Astrocyte (in vitro differentiated cells and primary cell): ENCODE measurements at regions not wholly inside any gene's neighbourhood (a gene's known extent, or its start where the extent isn't known, plus 50 kb on each side); places are given as distances from the start of the nearest gene placed in this dataset.

Source experiments
- DNase-seq: peaks from one replicate; pipeline ENCODE4 v3.0.0-alpha.2; 2010; ENCODE audit warnings: low read depth
- FAIRE-seq: peaks from 2 replicates; lab custom pipeline; 2011; peaks lifted over from hg19 to GRCh38; lab: Jason Lieb, UNC
- H2AFZ ChIP-seq: 2 replicates; pipeline ENCODE4 v1.6.0; 2012; ENCODE audit warnings: low read depth, low read length, inconsistent platforms
- H3K27ac ChIP-seq: 2 replicates; pipeline ENCODE4 v1.5.1; 2011; ENCODE audit warnings: low read depth, low read length, inconsistent platforms
- H3K27me3 ChIP-seq: 2 replicates; pipeline ENCODE4 v1.6.0; 2011; ENCODE audit warnings: low read length, inconsistent platforms; ENCODE audit not compliant: insufficient read depth
- H3K36me3 ChIP-seq: 2 replicates; pipeline ENCODE4 v1.5.1; 2011; ENCODE audit warnings: low read length, inconsistent platforms; ENCODE audit not compliant: insufficient read depth
- H3K4me1 ChIP-seq: 2 replicates; pipeline ENCODE4 v1.5.1; 2011; ENCODE audit warnings: low read length, inconsistent platforms; ENCODE audit not compliant: insufficient read depth
- H3K4me2 ChIP-seq: 2 replicates; pipeline ENCODE4 v1.6.0; 2012; ENCODE audit warnings: low read length, inconsistent platforms
- H3K4me3 ChIP-seq: 2 replicates; pipeline ENCODE4 v1.5.1; 2011; ENCODE audit warnings: low read depth, mild to moderate bottlenecking, low read length, inconsistent platforms; ENCODE audit not compliant: insufficient read depth
- H3K79me2 ChIP-seq: 2 replicates; pipeline ENCODE4 v1.6.0; 2012; ENCODE audit warnings: mild to moderate bottlenecking, low read length, inconsistent platforms; ENCODE audit not compliant: insufficient read depth
- H3K9ac ChIP-seq: 2 replicates; pipeline ENCODE4 v1.6.0; 2012; ENCODE audit warnings: mild to moderate bottlenecking, low read length, inconsistent platforms
- H3K9me3 ChIP-seq: 2 replicates; pipeline ENCODE4 v1.5.1; 2012; ENCODE audit warnings: low read depth, mild to moderate bottlenecking, low read length, inconsistent platforms; ENCODE audit not compliant: insufficient read depth
- H4K20me1 ChIP-seq: 2 replicates; pipeline ENCODE4 v1.6.0; 2012; ENCODE audit warnings: low read length, inconsistent platforms; ENCODE audit not compliant: insufficient read depth
- H3K27ac Mint-ChIP-seq: one replicate; pipeline ENCODE4 v1.8.0; 2021; ENCODE audit warnings: mild to moderate bottlenecking, mixed read lengths; ENCODE audit not compliant: unreplicated experiment
- H3K27me3 Mint-ChIP-seq: one replicate; pipeline ENCODE4 v1.8.0; 2021; ENCODE audit warnings: low read depth, mixed read lengths; ENCODE audit not compliant: unreplicated experiment
- H3K36me3 Mint-ChIP-seq: one replicate; pipeline ENCODE4 v1.8.0; 2021; ENCODE audit warnings: low read depth, mixed read lengths; ENCODE audit not compliant: unreplicated experiment
- H3K4me1 Mint-ChIP-seq: one replicate; pipeline ENCODE4 v1.8.0; 2021; ENCODE audit warnings: low read depth, mixed read lengths; ENCODE audit not compliant: unreplicated experiment
- H3K4me3 Mint-ChIP-seq: one replicate; pipeline ENCODE4 v1.8.0; 2021; ENCODE audit warnings: mild to moderate bottlenecking, moderate library complexity, mixed read lengths; ENCODE audit not compliant: unreplicated experiment
- H3K9me3 Mint-ChIP-seq: one replicate; pipeline ENCODE4 v1.8.0; 2021; ENCODE audit warnings: mild to moderate bottlenecking, mixed read lengths; ENCODE audit not compliant: unreplicated experiment
- CTCF ChIP-seq: IDR thresholded peaks from 2 replicates; pipeline ENCODE4 v1.5.1; 2011; ENCODE audit warnings: low read depth, mild to moderate bottlenecking, inconsistent platforms, low read length, moderate library complexity; ENCODE audit not compliant: insufficient read depth
- EZH2 ChIP-seq: IDR thresholded peaks from 2 replicates; pipeline ENCODE4 v1.6.1; 2012; ENCODE audit warnings: mild to moderate bottlenecking, low read length, inconsistent platforms; ENCODE audit not compliant: insufficient read depth

DNA sequence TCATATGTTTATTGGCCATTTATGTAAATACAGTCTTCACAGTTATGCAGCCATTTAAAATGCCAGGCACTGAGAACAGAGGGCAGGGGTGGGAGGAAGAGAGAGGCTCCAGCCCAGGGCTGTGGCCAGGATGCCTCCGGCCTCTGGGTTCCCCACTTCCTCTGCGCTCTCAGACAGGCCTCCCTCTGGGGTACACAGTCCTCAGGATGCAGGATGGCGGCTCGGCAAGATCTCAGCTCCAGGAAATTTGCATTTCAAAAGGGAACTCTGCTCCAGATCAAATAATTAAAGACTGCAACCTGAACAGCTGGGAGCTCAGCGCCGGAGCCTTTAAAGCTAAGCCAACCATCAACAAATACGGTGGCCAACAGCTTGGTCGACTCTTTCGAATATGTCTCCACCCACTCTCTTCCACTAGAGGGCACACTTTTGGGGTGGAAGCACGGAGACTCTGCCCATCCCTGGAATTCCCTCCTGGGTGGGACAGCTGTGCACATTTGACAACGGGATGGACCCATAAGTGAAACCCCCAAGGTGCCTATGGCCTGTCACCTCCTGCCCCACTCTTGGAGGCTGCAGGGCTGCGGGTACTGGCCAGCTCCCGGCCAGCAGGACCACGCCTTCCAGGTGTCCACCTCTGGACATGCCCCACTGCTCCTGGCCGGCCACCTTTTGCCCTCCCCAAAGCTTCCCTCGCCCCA lies 1044.7 kb downstream of the BRD1 start:
- no peaks in the 10 kb centered on the region for H3K36me3 ChIP-seq
- Mint-ChIP-seq H3K9me3 (peaks cover 2% of the 10 kb centered on the region), H3K4me3 (no peak overlapping the region), H3K27ac (no peak overlapping the region), H3K4me1 (no peaks in the 10 kb centered on the region), H3K36me3 (no peaks in the 10 kb centered on the region), H3K27me3 (peaks cover 40% of the 10 kb centered on the region)
- H3K79me2 ChIP-seq = no peaks in the 10 kb centered on the region
- no peaks in the 10 kb centered on the region for H3K9me3 ChIP-seq
- TF ChIP-seq EZH2 (no peak), CTCF (no peak)
- no peak for DNase-seq
- H3K4me1 ChIP-seq = no peaks in the 10 kb centered on the region
- H3K27me3 ChIP-seq = no peaks in the 10 kb centered on the region
- no peak overlapping the region for H2AFZ ChIP-seq
- no peak overlapping the region for H3K4me2 ChIP-seq
- no peak for FAIRE-seq
- H4K20me1 ChIP-seq = no peaks in the 10 kb centered on the region
- no peak overlapping the region for H3K27ac ChIP-seq
- no peak overlapping the region for H3K9ac ChIP-seq
- H3K4me3 ChIP-seq = no peak overlapping the region

DNA sequence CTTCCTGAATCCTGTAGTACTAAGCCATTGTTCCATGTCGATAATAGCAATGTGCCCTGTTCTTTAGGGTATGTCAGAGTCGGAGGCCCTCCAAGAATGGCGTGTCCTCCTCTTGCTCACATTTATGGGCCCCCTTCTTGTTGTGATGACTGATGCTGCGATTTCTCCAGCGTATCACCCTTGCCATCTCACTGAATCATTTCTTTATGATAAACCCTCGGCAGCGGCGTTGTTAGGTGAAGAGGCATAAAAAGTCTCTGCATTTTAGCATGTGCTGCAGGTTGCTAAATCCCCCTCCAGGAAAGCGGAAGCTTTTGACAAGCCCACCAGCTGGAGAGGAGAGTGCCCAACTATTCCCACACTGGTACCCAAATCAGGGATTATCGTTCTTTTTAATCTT lies 1045.3 kb downstream of the BRD1 start:
- Histone ChIP-seq H2AFZ (no peak overlapping the region), H3K4me1 (no peaks in the 10 kb centered on the region), H3K4me2 (no peak overlapping the region), H3K27me3 (no peaks in the 10 kb centered on the region), H3K9me3 (peaks cover 5% of the 10 kb centered on the region), H3K27ac (no peak overlapping the region), H4K20me1 (no peaks in the 10 kb centered on the region), H3K36me3 (no peaks in the 10 kb centered on the region), H3K9ac (no peak overlapping the region), H3K4me3 (no peak overlapping the region), H3K79me2 (no peaks in the 10 kb centered on the region)
- H3K4me1 Mint-ChIP-seq = no peaks in the 10 kb centered on the region
- TF ChIP-seq EZH2 = no peak
- no peaks in the 10 kb centered on the region for H3K36me3 Mint-ChIP-seq
- H3K27me3 Mint-ChIP-seq = peaks cover 42% of the 10 kb centered on the region
- H3K4me3 Mint-ChIP-seq = no peak overlapping the region
- no peak overlapping the region for H3K27ac Mint-ChIP-seq
- peaks cover 2% of the 10 kb centered on the region for H3K9me3 Mint-ChIP-seq
- FAIRE-seq (no peak), DNase-seq (no peak)

DNA sequence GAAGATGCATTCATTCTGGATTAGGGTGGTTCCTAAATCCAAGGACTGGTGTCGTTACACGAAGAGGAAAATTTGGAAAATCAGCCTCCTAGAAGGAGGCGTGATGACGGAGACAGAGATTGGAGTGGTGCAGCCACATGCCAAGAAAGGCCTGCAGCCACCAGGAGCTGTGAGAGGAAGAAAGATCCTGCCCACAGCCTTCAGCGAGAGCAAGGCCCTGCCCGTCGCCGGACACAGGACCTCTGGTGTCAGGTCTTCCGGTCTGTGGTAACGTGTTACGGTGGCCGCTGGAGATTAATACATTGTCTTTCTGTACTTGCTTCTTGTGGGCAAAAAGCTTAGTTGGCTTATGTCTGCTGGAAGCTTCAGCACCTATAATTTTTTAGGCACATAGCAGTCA lies 1045.8 kb downstream of the BRD1 start:
- H3K27ac Mint-ChIP-seq = no peak overlapping the region
- Histone ChIP-seq H3K9ac (no peak overlapping the region), H3K27me3 (no peaks in the 10 kb centered on the region), H2AFZ (no peak overlapping the region), H3K27ac (no peak overlapping the region), H3K4me2 (no peak overlapping the region), H4K20me1 (no peaks in the 10 kb centered on the region), H3K79me2 (no peaks in the 10 kb centered on the region), H3K4me3 (no peak overlapping the region), H3K36me3 (no peaks in the 10 kb centered on the region), H3K4me1 (no peaks in the 10 kb centered on the region), H3K9me3 (peaks cover 5% of the 10 kb centered on the region)
- peaks cover 2% of the 10 kb centered on the region for H3K9me3 Mint-ChIP-seq
- H3K4me1 Mint-ChIP-seq = no peaks in the 10 kb centered on the region
- DNase-seq (no peak), FAIRE-seq (no peak)
- peaks cover 42% of the 10 kb centered on the region for H3K27me3 Mint-ChIP-seq
- H3K4me3 Mint-ChIP-seq = no peak overlapping the region
- no peaks in the 10 kb centered on the region for H3K36me3 Mint-ChIP-seq
- TF ChIP-seq CTCF = no peak
- TF ChIP-seq EZH2 = no peak
